Germinal center (tissue), 1 donor: ENCODE measurements at regions not wholly inside any gene's neighbourhood (a gene's known extent, or its start where the extent isn't known, plus 50 kb on each side); places are given as distances from the start of the nearest gene placed in this dataset.
"Not testable (repeated sequence)": the region's sequence is repeated elsewhere in the genome, so short reads cannot be mapped to it uniquely, and the experiment has no call there.

Source experiments
- DNase-seq: peaks from one replicate; pipeline ENCODE4 v3.0.0; 2012; ENCODE audit warnings: mixed read lengths, low spot score

GRCh38 chr6:74953708-74954107 lies 252.1 kb downstream of the COL12A1 start:
- DNase-seq = no peak

- DNase-seq = no peak
Observed at GRCh38 chr6:74946961-74947360, 258.9 kb downstream of the COL12A1 start.

- DNase-seq = no peak
Observed at GRCh38 chr6:74942130-74942529, 263.7 kb downstream of the COL12A1 start.

- DNase-seq = no peak
Observed at GRCh38 chr6:74941424-74941823, 264.4 kb downstream of the COL12A1 start.

- no peak for DNase-seq
Observed at GRCh38 chr6:74939721-74940620, 265.9 kb downstream of the COL12A1 start.

- no peak for DNase-seq
Observed at GRCh38 chr6:74939151-74939708, 266.6 kb downstream of the COL12A1 start.

- DNase-seq = no peak
Observed at GRCh38 chr6:74937936-74938335, 267.9 kb downstream of the COL12A1 start.

- no peak for DNase-seq
Observed at GRCh38 chr6:74936886-74937285, 269.0 kb downstream of the COL12A1 start.

- no peak for DNase-seq
Observed at GRCh38 chr6:74932232-74932888, 273.5 kb downstream of the COL12A1 start.

GRCh38 chr6:74931558-74931957 lies 274.3 kb downstream of the COL12A1 start:
- DNase-seq = no peak

- DNase-seq = no peak
Observed at GRCh38 chr6:74928203-74928602, 277.6 kb downstream of the COL12A1 start.

GRCh38 chr6:74927299-74927698 lies 278.6 kb downstream of the COL12A1 start:
- DNase-seq = no peak

GRCh38 chr6:74925683-74926082 lies 280.2 kb downstream of the COL12A1 start:
- DNase-seq = no peak

- DNase-seq = no peak
Observed at GRCh38 chr6:74914888-74915287, 291.0 kb downstream of the COL12A1 start.

- DNase-seq = no peak
Observed at GRCh38 chr6:74912234-74912633, 293.6 kb downstream of the COL12A1 start.

- no peak for DNase-seq
Observed at GRCh38 chr6:74902846-74903245, 303.0 kb downstream of the COL12A1 start.

- DNase-seq = no peak
Observed at GRCh38 chr6:74902089-74902488, 303.8 kb downstream of the COL12A1 start.

- DNase-seq = no peak
Observed at GRCh38 chr6:74901576-74901975, 304.3 kb downstream of the COL12A1 start.

- DNase-seq = no peak
Observed at GRCh38 chr6:74899416-74899815, 306.4 kb downstream of the COL12A1 start.

- DNase-seq = no peak
Observed at GRCh38 chr6:74892091-74892490, 313.8 kb downstream of the COL12A1 start.

- no peak for DNase-seq
Observed at GRCh38 chr6:74891349-74891831, 314.5 kb downstream of the COL12A1 start.

- DNase-seq = no peak
Observed at GRCh38 chr6:74889635-74890034, 316.2 kb downstream of the COL12A1 start.

- DNase-seq = not testable (repeated sequence)
Observed at GRCh38 chr6:74888741-74889140, 317.1 kb downstream of the COL12A1 start.
